ENCODE measurements at regions not wholly inside any gene's neighbourhood (a gene's known extent, or its start where the extent isn't known, plus 50 kb on each side); places are given as distances from the start of the nearest gene placed in this dataset.

DNA sequence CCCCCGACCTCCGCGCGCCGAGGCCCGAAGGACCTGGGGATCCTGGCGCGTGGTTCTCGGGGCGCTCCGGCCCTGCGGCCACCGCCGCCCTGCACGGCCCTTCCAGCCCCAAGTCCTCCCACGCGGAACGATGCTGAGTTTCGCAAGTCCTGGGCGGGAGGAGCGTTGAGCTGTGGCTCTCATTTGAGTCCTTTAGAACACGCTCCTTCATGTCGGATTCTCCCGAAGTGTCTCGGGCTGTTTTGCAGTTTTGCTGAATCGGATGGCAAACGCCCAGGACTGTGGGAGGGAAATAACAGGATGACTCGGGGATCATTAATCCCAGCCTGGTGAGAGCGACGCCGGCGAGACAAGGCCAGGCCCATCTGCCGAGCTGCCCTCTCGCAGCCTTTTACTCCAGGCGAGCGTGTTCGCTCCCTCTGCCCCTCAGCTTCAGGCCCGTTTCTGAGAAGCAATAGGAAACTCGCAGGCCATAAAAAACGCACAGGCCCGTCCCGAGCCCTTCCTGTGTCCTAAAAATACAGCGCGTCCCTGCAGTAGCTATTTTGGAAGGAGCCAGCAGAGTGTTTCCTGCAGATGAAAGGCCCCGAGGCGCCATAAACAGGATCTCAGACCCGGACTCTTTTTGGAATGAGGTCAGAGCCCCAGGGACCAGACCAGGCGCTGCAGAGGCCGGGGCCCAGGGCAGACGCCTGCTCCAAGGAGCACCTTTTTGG lies 153.5 kb downstream of the DLL1 start:
- Histone ChIP-seq H3K27ac (ENCODE audit: low read length) (no peak overlapping the region), H3K79me2 (ENCODE audit: insufficient read depth, low read length) (no peaks in the 10 kb centered on the region), H3K27me3 (ENCODE audit: insufficient read depth, low read length, poor library complexity) (no peaks in the 10 kb centered on the region), H3K4me2 (ENCODE audit: insufficient read depth, low read length) (no peak overlapping the region), H4K20me1 (ENCODE audit: insufficient read depth, low read length) (no peaks in the 10 kb centered on the region), H3K9me3 (ENCODE audit: insufficient read depth, low read length, severe bottlenecking) (peaks cover 16% of the 10 kb centered on the region), H3K9ac (ENCODE audit: low read depth, low read length) (no peak overlapping the region), H3K36me3 (ENCODE audit: insufficient read depth, low read length) (no peaks in the 10 kb centered on the region), H3K4me3 (ENCODE audit: low read depth in 1 of 2, low read length in 2 of 2) (no peak overlapping the region), H3K4me1 (ENCODE audit: insufficient read depth, low read length) (no peaks in the 10 kb centered on the region), H2AFZ (ENCODE audit: low read depth, low read length) (no peak overlapping the region)
- DNase-seq, result no peak
- no peak for TF ChIP-seq EZH2 (IDR thresholded peaks at IDR 0.05; ENCODE audit: borderline replicate concordance, low read depth, low read length, severe bottlenecking)
- TF ChIP-seq, protein P1, sequence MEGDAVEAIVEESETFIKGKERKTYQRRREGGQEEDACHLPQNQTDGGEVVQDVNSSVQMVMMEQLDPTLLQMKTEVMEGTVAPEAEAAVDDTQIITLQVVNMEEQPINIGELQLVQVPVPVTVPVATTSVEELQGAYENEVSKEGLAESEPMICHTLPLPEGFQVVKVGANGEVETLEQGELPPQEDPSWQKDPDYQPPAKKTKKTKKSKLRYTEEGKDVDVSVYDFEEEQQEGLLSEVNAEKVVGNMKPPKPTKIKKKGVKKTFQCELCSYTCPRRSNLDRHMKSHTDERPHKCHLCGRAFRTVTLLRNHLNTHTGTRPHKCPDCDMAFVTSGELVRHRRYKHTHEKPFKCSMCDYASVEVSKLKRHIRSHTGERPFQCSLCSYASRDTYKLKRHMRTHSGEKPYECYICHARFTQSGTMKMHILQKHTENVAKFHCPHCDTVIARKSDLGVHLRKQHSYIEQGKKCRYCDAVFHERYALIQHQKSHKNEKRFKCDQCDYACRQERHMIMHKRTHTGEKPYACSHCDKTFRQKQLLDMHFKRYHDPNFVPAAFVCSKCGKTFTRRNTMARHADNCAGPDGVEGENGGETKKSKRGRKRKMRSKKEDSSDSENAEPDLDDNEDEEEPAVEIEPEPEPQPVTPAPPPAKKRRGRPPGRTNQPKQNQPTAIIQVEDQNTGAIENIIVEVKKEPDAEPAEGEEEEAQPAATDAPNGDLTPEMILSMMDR (IDR thresholded peaks at IDR 0.05; ENCODE audit: borderline replicate concordance, extremely low read depth, low read length, poor library complexity, severe bottlenecking), result no peak
- no peak for ATAC-seq (ENCODE audit: insufficient read depth, low read depth)

DNA sequence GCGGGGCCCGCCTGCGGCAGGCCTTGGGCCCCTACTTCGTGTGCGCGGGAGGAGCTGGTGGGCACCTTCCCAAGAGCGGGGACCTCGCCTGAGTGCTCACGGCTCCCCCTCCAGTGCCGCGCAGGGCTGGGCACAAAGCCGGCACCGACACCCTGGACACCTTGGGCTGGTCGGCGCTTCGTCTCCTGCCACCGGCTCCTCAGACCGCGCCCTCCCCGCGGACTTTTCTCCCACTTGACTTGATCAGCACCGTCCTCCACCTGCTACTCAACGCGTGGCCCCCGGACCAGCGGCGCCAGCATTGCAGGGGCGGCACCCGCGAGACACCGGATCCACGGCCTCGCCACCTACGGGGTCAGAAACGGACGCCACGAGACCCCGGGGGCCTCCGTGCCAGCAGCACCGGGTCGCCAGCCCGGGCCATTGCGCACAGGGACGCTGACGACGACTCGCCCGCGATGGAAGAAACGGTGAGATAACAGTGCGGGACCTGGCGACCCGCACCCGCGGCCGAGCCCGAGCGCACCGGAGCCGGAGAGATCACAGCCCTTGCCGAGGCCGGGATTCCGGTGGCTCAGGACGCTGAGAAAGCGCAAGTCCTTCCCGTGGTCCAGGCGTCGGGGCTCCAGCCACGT lies 154.2 kb downstream of the DLL1 start:
- Histone ChIP-seq H3K27me3 (ENCODE audit: insufficient read depth, low read length, poor library complexity) (no peaks in the 10 kb centered on the region), H3K4me1 (ENCODE audit: insufficient read depth, low read length) (no peaks in the 10 kb centered on the region), H4K20me1 (ENCODE audit: insufficient read depth, low read length) (no peaks in the 10 kb centered on the region), H3K9me3 (ENCODE audit: insufficient read depth, low read length, severe bottlenecking) (peaks cover 16% of the 10 kb centered on the region), H3K4me2 (ENCODE audit: insufficient read depth, low read length) (no peak overlapping the region), H3K9ac (ENCODE audit: low read depth, low read length) (no peak overlapping the region), H3K36me3 (ENCODE audit: insufficient read depth, low read length) (no peaks in the 10 kb centered on the region), H3K4me3 (ENCODE audit: low read depth in 1 of 2, low read length in 2 of 2) (no peak overlapping the region), H2AFZ (ENCODE audit: low read depth, low read length) (no peak overlapping the region), H3K79me2 (ENCODE audit: insufficient read depth, low read length) (no peaks in the 10 kb centered on the region), H3K27ac (ENCODE audit: low read length) (no peak overlapping the region)
- DNase-seq (no peak), ATAC-seq (ENCODE audit: insufficient read depth, low read depth) (no peak)
- TF ChIP-seq, protein P1 (IDR thresholded peaks at IDR 0.05; ENCODE audit: borderline replicate concordance, extremely low read depth, low read length, poor library complexity, severe bottlenecking), result no peak
- TF ChIP-seq EZH2 (IDR thresholded peaks at IDR 0.05; ENCODE audit: borderline replicate concordance, low read depth, low read length, severe bottlenecking), result no peak

DNA sequence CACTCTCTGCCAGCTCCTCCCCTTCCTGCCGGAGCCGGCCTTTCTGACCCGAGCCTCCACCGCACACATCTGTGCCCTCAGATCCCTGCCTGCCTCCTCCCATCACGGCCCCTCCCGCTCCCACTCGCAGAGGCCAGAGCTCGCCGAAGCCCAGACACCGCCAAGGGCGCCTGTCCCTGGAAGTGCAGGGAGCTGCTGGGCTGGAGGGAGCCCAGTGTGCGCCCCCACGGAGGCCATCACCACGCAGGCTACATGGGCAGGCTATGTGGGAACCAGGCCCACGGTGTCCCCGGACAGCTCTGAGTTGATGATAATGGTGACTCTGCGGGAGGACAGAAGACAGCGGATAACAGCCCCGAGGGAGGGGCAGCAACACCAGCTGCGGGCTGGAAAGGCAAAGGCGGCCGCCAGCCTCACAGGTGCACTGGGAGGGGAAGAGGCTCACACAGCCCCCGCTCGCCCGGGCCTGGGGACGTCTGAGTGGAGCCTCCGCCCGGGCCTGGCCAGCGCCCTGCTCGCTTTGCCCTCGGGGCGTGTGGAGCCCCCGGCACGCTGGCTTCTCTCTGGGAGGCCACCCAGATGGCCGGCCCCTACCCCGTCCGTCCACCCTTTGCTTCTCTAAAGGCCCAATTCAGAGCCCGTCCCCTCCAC lies 154.9 kb downstream of the DLL1 start:
- Histone ChIP-seq H3K27me3 (ENCODE audit: insufficient read depth, low read length, poor library complexity) (no peaks in the 10 kb centered on the region), H3K9ac (ENCODE audit: low read depth, low read length) (no peak overlapping the region), H3K79me2 (ENCODE audit: insufficient read depth, low read length) (no peaks in the 10 kb centered on the region), H3K9me3 (ENCODE audit: insufficient read depth, low read length, severe bottlenecking) (peaks cover 16% of the 10 kb centered on the region), H3K4me3 (ENCODE audit: low read depth in 1 of 2, low read length in 2 of 2) (no peak overlapping the region), H4K20me1 (ENCODE audit: insufficient read depth, low read length) (no peaks in the 10 kb centered on the region), H3K27ac (ENCODE audit: low read length) (no peak overlapping the region), H3K36me3 (ENCODE audit: insufficient read depth, low read length) (no peaks in the 10 kb centered on the region), H2AFZ (ENCODE audit: low read depth, low read length) (no peak overlapping the region), H3K4me1 (ENCODE audit: insufficient read depth, low read length) (no peaks in the 10 kb centered on the region), H3K4me2 (ENCODE audit: insufficient read depth, low read length) (no peak overlapping the region)
- TF ChIP-seq EZH2 (IDR thresholded peaks at IDR 0.05; ENCODE audit: borderline replicate concordance, low read depth, low read length, severe bottlenecking), result no peak
- DNase-seq, result no peak
- ATAC-seq (ENCODE audit: insufficient read depth, low read depth), result no peak

DNA sequence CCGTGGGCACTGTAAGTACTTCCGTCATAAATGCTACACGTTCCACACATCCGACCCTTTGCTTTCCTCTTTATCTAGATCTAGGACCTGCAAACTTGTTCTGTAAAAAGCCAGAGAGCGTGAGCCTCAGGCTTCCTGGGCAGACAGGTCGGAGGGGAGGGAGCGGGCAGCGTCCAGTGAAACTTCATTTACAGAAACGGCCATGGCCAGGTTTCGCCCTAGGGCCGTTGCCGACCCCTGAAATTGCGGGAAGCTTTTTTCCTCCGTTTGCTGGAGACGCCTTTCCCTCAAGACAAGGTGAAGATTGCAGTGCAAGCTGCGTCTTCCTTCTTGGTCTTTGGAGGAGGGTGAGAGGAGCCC lies 155.4 kb downstream of the DLL1 start:
- H3K4me1 ChIP-seq (ENCODE audit: insufficient read depth, low read length), result no peaks in the 10 kb centered on the region
- no peaks in the 10 kb centered on the region for H3K79me2 ChIP-seq (ENCODE audit: insufficient read depth, low read length)
- H3K27me3 ChIP-seq (ENCODE audit: insufficient read depth, low read length, poor library complexity), result no peaks in the 10 kb centered on the region
- no peak for DNase-seq
- H3K9ac ChIP-seq (ENCODE audit: low read depth, low read length), result no peak overlapping the region
- H3K9me3 ChIP-seq (ENCODE audit: insufficient read depth, low read length, severe bottlenecking), result peaks cover 16% of the 10 kb centered on the region
- H3K4me3 ChIP-seq (ENCODE audit: low read depth in 1 of 2, low read length in 2 of 2), result no peak overlapping the region
- TF ChIP-seq, protein P1 (IDR thresholded peaks at IDR 0.05; ENCODE audit: borderline replicate concordance, extremely low read depth, low read length, poor library complexity, severe bottlenecking), result no peak
- no peak for TF ChIP-seq EZH2 (IDR thresholded peaks at IDR 0.05; ENCODE audit: borderline replicate concordance, low read depth, low read length, severe bottlenecking)
- no peaks in the 10 kb centered on the region for H4K20me1 ChIP-seq (ENCODE audit: insufficient read depth, low read length)
- no peak for ATAC-seq (ENCODE audit: insufficient read depth, low read depth)
- no peaks in the 10 kb centered on the region for H3K36me3 ChIP-seq (ENCODE audit: insufficient read depth, low read length)
- no peak overlapping the region for H3K4me2 ChIP-seq (ENCODE audit: insufficient read depth, low read length)
- H2AFZ ChIP-seq (ENCODE audit: low read depth, low read length), result no peak overlapping the region
- H3K27ac ChIP-seq (ENCODE audit: low read length), result no peak overlapping the region

Measured in DND-41 (cell line).